GM23338 (cell line): ENCODE measurements at regions not wholly inside any gene's neighbourhood (a gene's known extent, or its start where the extent isn't known, plus 50 kb on each side); places are given as distances from the start of the nearest gene placed in this dataset.

Experiments
- ATAC-seq: fragments of 200-7000 bp; cut with Tn5 transposase; 3 replicates; pipeline ENCODE4 v1.9.1; 2020
- DNase-seq: peaks from one replicate; pipeline ENCODE4 v3.0.0-alpha.2; 2015; ENCODE audit warnings: low spot score
- H2AFZ ChIP-seq: fragments of 200-600 bp; sonication (generic); 2 replicates; pipeline ENCODE4 v1.8.0; 2016; ENCODE audit warnings: antibody characterized with exemption, mild to moderate bottlenecking, moderate library complexity
- H3F3A ChIP-seq: fragments of 200-600 bp; sonication (generic); replicated peaks from 2 replicates; pipeline ENCODE4 v1.8.0; 2017; ENCODE audit warnings: antibody characterized with exemption, mixed run types, low read depth
- H3K27ac ChIP-seq: fragments of 200-600 bp; sonication (generic); 2 replicates; pipeline ENCODE4 v1.6.1; 2016; ENCODE audit warnings: low read depth
- H3K27me3 ChIP-seq: fragments of 200-600 bp; sonication (generic); 2 replicates; pipeline ENCODE4 v1.8.0; 2016; ENCODE audit warnings: mild to moderate bottlenecking, mixed run types, moderate library complexity; ENCODE audit not compliant: insufficient read depth
- H3K36me3 ChIP-seq: fragments of 200-600 bp; sonication (generic); 2 replicates; pipeline ENCODE4 v1.8.0; 2016; ENCODE audit warnings: mild to moderate bottlenecking; ENCODE audit not compliant: insufficient read depth
- H3K4me1 ChIP-seq: fragments of 200-600 bp; sonication (generic); 2 replicates; pipeline ENCODE4 v1.8.0; 2016; ENCODE audit warnings: mild to moderate bottlenecking, moderate library complexity; ENCODE audit not compliant: insufficient read depth
- H3K4me2 ChIP-seq: fragments of 200-600 bp; sonication (generic); 2 replicates; pipeline ENCODE4 v1.7.1; 2017; ENCODE audit warnings: mixed run types
- H3K4me3 ChIP-seq: fragments of 200-600 bp; sonication (generic); 2 replicates; pipeline ENCODE4 v1.6.1; 2016; ENCODE audit warnings: mixed run types
- H3K79me2 ChIP-seq: fragments of 200-600 bp; sonication (generic); replicated peaks from 2 replicates; pipeline ENCODE4 v1.8.0; 2017; ENCODE audit warnings: mild to moderate bottlenecking; ENCODE audit not compliant: insufficient read depth
- H3K9me2 ChIP-seq: fragments of 200-600 bp; sonication (generic); 2 replicates; pipeline ENCODE4 v1.8.0; 2017; ENCODE audit not compliant: insufficient read depth
- H4K20me1 ChIP-seq: fragments of 200-600 bp; sonication (generic); replicated peaks from 2 replicates; pipeline ENCODE4 v1.8.0; 2017; ENCODE audit warnings: mild to moderate bottlenecking; ENCODE audit not compliant: insufficient read depth
- H3K27ac Mint-ChIP-seq: 2 replicates; pipeline ENCODE4 v1.8.0; 2020; ENCODE audit warnings: inconsistent platforms, mild to moderate bottlenecking, moderate library complexity, mixed read lengths
- H3K27me3 Mint-ChIP-seq: 3 replicates; pipeline ENCODE4 v1.8.0; 2022; ENCODE audit warnings: low read depth, mild to moderate bottlenecking, moderate library complexity, mixed read lengths, inconsistent platforms; ENCODE audit not compliant: insufficient read depth, poor library complexity
- H3K36me3 Mint-ChIP-seq: 3 replicates; pipeline ENCODE4 v1.8.0; 2021; ENCODE audit warnings: low read depth, mild to moderate bottlenecking, inconsistent platforms, moderate library complexity, mixed read lengths
- H3K4me1 Mint-ChIP-seq: 3 replicates; pipeline ENCODE4 v1.8.0; 2020; ENCODE audit warnings: mild to moderate bottlenecking, inconsistent platforms, mixed read lengths
- H3K4me3 Mint-ChIP-seq: 3 replicates; pipeline ENCODE4 v1.8.0; 2021; ENCODE audit warnings: moderate library complexity, mild to moderate bottlenecking, inconsistent platforms, mixed read lengths
- H3K9me3 Mint-ChIP-seq: 3 replicates; pipeline ENCODE4 v1.8.0; 2020; ENCODE audit warnings: moderate library complexity, mild to moderate bottlenecking, inconsistent platforms, mixed read lengths
- CREB1 ChIP-seq: fragments of 250-450 bp; sonication (Bioruptor Pico); IDR thresholded peaks from 2 replicates; pipeline ENCODE4 v1.5.0; 2020; ENCODE audit warnings: low read depth, mild to moderate bottlenecking, moderate library complexity
- EZH2 ChIP-seq: fragments of 200-600 bp; sonication (generic); IDR thresholded peaks from one replicate; pipeline ENCODE4 v1.8.0; 2017; ENCODE audit warnings: antibody characterized with exemption, mild to moderate bottlenecking, low read depth; ENCODE audit not compliant: unreplicated experiment
- EZH2phosphoT487 ChIP-seq: fragments of 200-600 bp; sonication (generic); IDR thresholded peaks from one replicate; pipeline ENCODE4 v1.8.1; 2018; ENCODE audit warnings: antibody characterized with exemption; ENCODE audit not compliant: unreplicated experiment
- JUNB ChIP-seq: IDR thresholded peaks from one replicate; pipeline ENCODE4 v1.6.1; 2016; ENCODE audit warnings: antibody characterized with exemption; ENCODE audit not compliant: unreplicated experiment
- NANOG ChIP-seq: IDR thresholded peaks from 2 replicates; pipeline ENCODE4 v1.6.1; 2016; ENCODE audit warnings: antibody characterized with exemption, borderline replicate concordance
- POLR2AphosphoS5 ChIP-seq: IDR thresholded peaks from 2 replicates; pipeline ENCODE4 v1.6.1; 2016; ENCODE audit warnings: antibody characterized with exemption, low read depth
- STAT1 ChIP-seq: IDR thresholded peaks from one replicate; pipeline ENCODE4 v1.6.1; 2016; ENCODE audit warnings: antibody characterized with exemption; ENCODE audit not compliant: unreplicated experiment
- ZNF331 ChIP-seq: fragments of 250-450 bp; sonication (Bioruptor Pico); IDR thresholded peaks from 2 replicates; pipeline ENCODE4 v1.5.0; 2020; ENCODE audit warnings: low read depth, mild to moderate bottlenecking, moderate library complexity
- TF ChIP-seq, protein P1 (sequence below), 2 experiments: fragments of 200-600 bp in 1 of 2; sonication (generic) in 1 of 2; conservative IDR thresholded peaks; 2 replicates each; pipeline versions ENCODE4 v1.5.1 to v1.6.1; 2016 to 2017; ENCODE audit warnings: antibody characterized with exemption in 2 of 2, low read depth in 2 of 2, mild to moderate bottlenecking in 2 of 2, moderate library complexity in 1 of 2
- TF ChIP-seq, protein P2 (sequence below): IDR thresholded peaks from one replicate; pipeline ENCODE4 v1.6.1; 2018; ENCODE audit warnings: antibody characterized with exemption; ENCODE audit not compliant: unreplicated experiment
- TF ChIP-seq, protein P3 (sequence below): IDR thresholded peaks from 2 replicates; pipeline ENCODE4 v1.6.1; 2016; ENCODE audit warnings: antibody characterized with exemption

DNA sequence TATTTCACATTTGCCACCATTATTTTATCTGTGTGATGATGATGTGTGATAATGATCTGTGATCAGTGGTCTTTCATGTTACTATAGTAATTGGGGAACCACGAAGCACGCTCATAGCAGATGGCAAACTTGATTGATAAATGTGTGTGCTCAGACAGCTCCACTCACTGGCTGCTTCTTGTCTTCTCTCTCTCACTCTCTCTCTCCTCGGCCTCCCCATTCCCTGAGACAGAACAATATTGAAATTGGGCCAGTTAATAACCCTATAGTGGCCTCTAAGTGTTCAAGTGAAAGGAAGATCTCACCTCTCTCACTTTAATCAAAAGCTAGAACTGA, 60.7 kb upstream of the RAPGEF4 start:
- peak; percentile 74 for ATAC-seq
- peaks cover 5% of the 10 kb centered on the region; the same call in 1 of the 3 replicates for H3K9me3 Mint-ChIP-seq
- Histone ChIP-seq H2AFZ (peak overlapping the region; percentile 85; the same call in 1 of the 2 replicates), H3K4me1 (no peaks in the 10 kb centered on the region), H3K4me2 (0 out of 2 replicates have a peak overlapping the region, but pooled peaks have one; percentile 61), H3K36me3 (no peaks in the 10 kb centered on the region), H3K27ac (no peak overlapping the region), H3F3A (no peaks in the 10 kb centered on the region), H3K9me2 (no peaks in the 10 kb centered on the region), H3K79me2 (no peaks in the 10 kb centered on the region), H3K27me3 (0 out of 2 replicates have a peak, but pooled peaks cover 3% of the 10 kb centered on the region), H3K4me3 (peak overlapping the region; percentile 31; the same call in 1 of the 2 replicates), H4K20me1 (no peaks in the 10 kb centered on the region)
- TF ChIP-seq, protein P1, sequence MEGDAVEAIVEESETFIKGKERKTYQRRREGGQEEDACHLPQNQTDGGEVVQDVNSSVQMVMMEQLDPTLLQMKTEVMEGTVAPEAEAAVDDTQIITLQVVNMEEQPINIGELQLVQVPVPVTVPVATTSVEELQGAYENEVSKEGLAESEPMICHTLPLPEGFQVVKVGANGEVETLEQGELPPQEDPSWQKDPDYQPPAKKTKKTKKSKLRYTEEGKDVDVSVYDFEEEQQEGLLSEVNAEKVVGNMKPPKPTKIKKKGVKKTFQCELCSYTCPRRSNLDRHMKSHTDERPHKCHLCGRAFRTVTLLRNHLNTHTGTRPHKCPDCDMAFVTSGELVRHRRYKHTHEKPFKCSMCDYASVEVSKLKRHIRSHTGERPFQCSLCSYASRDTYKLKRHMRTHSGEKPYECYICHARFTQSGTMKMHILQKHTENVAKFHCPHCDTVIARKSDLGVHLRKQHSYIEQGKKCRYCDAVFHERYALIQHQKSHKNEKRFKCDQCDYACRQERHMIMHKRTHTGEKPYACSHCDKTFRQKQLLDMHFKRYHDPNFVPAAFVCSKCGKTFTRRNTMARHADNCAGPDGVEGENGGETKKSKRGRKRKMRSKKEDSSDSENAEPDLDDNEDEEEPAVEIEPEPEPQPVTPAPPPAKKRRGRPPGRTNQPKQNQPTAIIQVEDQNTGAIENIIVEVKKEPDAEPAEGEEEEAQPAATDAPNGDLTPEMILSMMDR (conservative IDR thresholded peaks at IDR 0.05; ENCODE audit: low read depth in 2 of 2), result peak in 1 of 2 experiments; percentile 21; a peak in 1 of 4 replicates
- TF ChIP-seq EZH2, result no peak
- no peaks in the 10 kb centered on the region; the same call in 2 of the 3 replicates for H3K36me3 Mint-ChIP-seq
- no peak overlapping the region for H3K4me3 Mint-ChIP-seq
- peaks cover 4% of the 10 kb centered on the region for H3K27me3 Mint-ChIP-seq
- 0 out of 3 replicates have a peak, but pooled peaks cover 2% of the 10 kb centered on the region for H3K4me1 Mint-ChIP-seq
- H3K27ac Mint-ChIP-seq, result no peak overlapping the region
- no peak for DNase-seq

DNA sequence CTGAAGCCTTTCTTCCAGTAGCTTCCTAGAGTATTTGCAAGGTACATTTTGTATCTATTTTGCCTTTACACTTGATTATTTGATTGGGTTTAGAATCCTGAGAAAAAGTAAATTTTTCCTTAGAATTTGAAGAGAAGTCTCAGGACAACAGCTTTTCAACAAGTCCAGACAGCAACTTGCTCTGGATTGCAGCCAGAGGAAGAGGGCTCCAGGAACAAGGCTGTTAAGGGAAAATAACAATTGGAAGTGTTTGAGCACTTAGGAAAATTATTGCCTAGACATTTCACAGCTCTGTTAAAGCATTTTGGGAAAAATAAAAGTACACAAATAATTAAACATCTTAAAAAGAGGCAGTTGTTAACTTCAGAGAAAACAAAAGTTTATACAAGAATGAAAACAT, 58.3 kb upstream of the RAPGEF4 start:
- no peak overlapping the region for H3K4me3 ChIP-seq
- H3K27me3 ChIP-seq, result 0 out of 2 replicates have a peak, but pooled peaks cover 3% of the 10 kb centered on the region
- Mint-ChIP-seq H3K27ac (no peak overlapping the region), H3K27me3 (peaks cover 4% of the 10 kb centered on the region), H3K36me3 (no peaks in the 10 kb centered on the region; the same call in 2 of the 3 replicates), H3K9me3 (peaks cover 9% of the 10 kb centered on the region), H3K4me3 (no peak overlapping the region), H3K4me1 (peaks cover 3% of the 10 kb centered on the region; the same call in 1 of the 3 replicates)
- 0 out of 2 replicates have a peak, but pooled peaks cover 2% of the 10 kb centered on the region for H3K9me2 ChIP-seq
- no peak overlapping the region for H3K27ac ChIP-seq
- no peaks in the 10 kb centered on the region for H3K36me3 ChIP-seq
- no peaks in the 10 kb centered on the region for H4K20me1 ChIP-seq
- H3K4me1 ChIP-seq, result no peaks in the 10 kb centered on the region
- H3F3A ChIP-seq, result no peaks in the 10 kb centered on the region
- H2AFZ ChIP-seq, result no peak overlapping the region
- H3K79me2 ChIP-seq, result no peaks in the 10 kb centered on the region
- H3K4me2 ChIP-seq, result no peak overlapping the region
- no peak for DNase-seq
- no peak for ATAC-seq
- TF ChIP-seq, protein P2, sequence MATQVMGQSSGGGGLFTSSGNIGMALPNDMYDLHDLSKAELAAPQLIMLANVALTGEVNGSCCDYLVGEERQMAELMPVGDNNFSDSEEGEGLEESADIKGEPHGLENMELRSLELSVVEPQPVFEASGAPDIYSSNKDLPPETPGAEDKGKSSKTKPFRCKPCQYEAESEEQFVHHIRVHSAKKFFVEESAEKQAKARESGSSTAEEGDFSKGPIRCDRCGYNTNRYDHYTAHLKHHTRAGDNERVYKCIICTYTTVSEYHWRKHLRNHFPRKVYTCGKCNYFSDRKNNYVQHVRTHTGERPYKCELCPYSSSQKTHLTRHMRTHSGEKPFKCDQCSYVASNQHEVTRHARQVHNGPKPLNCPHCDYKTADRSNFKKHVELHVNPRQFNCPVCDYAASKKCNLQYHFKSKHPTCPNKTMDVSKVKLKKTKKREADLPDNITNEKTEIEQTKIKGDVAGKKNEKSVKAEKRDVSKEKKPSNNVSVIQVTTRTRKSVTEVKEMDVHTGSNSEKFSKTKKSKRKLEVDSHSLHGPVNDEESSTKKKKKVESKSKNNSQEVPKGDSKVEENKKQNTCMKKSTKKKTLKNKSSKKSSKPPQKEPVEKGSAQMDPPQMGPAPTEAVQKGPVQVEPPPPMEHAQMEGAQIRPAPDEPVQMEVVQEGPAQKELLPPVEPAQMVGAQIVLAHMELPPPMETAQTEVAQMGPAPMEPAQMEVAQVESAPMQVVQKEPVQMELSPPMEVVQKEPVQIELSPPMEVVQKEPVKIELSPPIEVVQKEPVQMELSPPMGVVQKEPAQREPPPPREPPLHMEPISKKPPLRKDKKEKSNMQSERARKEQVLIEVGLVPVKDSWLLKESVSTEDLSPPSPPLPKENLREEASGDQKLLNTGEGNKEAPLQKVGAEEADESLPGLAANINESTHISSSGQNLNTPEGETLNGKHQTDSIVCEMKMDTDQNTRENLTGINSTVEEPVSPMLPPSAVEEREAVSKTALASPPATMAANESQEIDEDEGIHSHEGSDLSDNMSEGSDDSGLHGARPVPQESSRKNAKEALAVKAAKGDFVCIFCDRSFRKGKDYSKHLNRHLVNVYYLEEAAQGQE, result no peak
- TF ChIP-seq NANOG, result no peak
- TF ChIP-seq, protein P3, sequence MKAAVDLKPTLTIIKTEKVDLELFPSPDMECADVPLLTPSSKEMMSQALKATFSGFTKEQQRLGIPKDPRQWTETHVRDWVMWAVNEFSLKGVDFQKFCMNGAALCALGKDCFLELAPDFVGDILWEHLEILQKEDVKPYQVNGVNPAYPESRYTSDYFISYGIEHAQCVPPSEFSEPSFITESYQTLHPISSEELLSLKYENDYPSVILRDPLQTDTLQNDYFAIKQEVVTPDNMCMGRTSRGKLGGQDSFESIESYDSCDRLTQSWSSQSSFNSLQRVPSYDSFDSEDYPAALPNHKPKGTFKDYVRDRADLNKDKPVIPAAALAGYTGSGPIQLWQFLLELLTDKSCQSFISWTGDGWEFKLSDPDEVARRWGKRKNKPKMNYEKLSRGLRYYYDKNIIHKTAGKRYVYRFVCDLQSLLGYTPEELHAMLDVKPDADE, result no peak
- TF ChIP-seq JUNB, result no peak
- TF ChIP-seq EZH2phosphoT487, result no peak
- no peak for TF ChIP-seq ZNF331 (CRISPR knock-in tag)
- TF ChIP-seq STAT1, result no peak
- no peak for TF ChIP-seq CREB1 (CRISPR knock-in tag)
- no peak for TF ChIP-seq POLR2AphosphoS5
- TF ChIP-seq EZH2, result no peak
- TF ChIP-seq, protein P1 (conservative IDR thresholded peaks at IDR 0.05; ENCODE audit: low read depth in 2 of 2), result no peak
